ENCODE measurements at regions not wholly inside any gene's neighbourhood (a gene's known extent, or its start where the extent isn't known, plus 50 kb on each side); places are given as distances from the start of the nearest gene placed in this dataset.
"Not testable (repeated sequence)": the region's sequence is repeated elsewhere in the genome, so short reads cannot be mapped to it uniquely, and the experiment has no call there.

DNA sequence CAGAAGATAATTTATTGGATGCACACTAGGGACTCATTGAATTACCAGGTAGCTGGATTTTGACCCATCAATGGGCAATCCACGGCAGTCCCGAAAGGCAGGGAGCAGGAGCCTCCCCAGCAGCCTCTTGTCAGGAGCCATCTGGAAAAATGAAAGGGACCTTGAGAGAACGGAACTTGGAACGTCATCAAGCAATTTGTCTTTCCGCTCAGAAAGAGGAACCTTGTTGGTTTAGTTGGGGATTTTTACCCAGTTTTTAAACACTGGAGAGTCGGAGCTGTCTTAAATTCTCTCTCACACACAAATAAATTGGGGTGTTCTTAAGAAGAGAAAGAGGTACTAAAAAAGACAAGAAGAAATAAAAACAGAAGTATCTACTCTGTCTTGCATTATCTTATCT, 1351.7 kb upstream of the TMEM132C start:
- H3K4me1 Mint-ChIP-seq, result peaks cover 0 to 3% (median 0%) of the 10 kb centered on the region in 3 donors
- no peaks in the 10 kb centered on the region for H3K27me3 Mint-ChIP-seq
- no peaks in the 10 kb centered on the region for H3K36me3 Mint-ChIP-seq
- H3K27ac Mint-ChIP-seq, result no peak overlapping the region
- no peak overlapping the region for H3K4me3 Mint-ChIP-seq
- H3K9me3 Mint-ChIP-seq, result peaks cover 0 to 9% (median 6%) of the 10 kb centered on the region in 3 donors

DNA sequence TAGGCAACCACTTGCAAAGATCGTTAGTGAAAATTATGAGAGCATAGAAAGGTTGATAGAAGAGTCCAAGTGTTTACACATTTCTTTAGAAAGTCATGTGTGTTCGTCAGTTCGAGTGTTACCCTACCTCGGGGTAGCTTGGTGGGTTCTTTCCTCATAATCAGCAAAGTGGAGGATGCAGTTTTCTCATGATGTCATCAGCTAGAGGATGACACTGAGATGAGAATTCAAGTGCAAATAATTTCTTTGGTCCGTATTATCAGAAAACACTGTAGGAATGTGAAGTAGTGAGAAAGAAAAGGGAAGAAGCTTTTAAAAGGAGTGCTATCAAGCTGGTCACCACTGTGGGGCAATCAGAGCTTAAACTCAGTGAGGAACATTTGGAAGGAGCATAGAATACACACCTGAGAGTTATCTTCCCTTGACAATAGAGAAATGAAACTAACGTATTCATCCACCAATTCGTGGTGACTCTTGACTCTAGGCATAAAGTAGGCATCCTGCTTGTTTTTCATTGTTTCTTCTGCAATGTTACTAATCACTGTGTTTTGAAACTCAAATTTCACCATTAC, 1340.9 kb upstream of the TMEM132C start:
- Mint-ChIP-seq H3K4me3 (no peak overlapping the region), H3K9me3 (peaks cover 0 to 1% (median 0%) of the 10 kb centered on the region in 3 donors), H3K27ac (no peak overlapping the region)

DNA sequence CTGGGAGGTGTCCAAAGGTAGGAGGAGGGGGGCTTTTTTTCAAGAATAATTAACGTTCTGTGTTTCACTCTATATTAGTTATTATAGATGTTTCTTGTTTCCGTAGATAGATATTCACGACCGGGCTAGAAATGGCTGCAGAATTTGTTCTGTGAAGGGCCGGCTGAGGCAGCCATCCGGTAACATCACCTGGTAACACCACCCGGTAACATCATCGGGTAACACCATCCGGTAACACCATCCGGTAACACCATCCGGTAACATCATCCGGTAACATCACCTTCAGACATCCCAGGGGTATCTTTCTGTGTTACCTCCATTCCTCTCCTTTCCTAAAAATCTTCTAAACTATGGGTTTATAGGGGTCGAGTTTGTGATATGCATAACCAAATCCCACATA, 1336.7 kb upstream of the TMEM132C start:
- H3K4me3 Mint-ChIP-seq, result no peak overlapping the region
- H3K27ac Mint-ChIP-seq, result no peak overlapping the region
- H3K27me3 Mint-ChIP-seq, result no peaks in the 10 kb centered on the region
- no peaks in the 10 kb centered on the region for H3K9me3 Mint-ChIP-seq
- peaks cover 0 to 2% (median 0%) of the 10 kb centered on the region in 3 donors for H3K4me1 Mint-ChIP-seq
- H3K36me3 Mint-ChIP-seq, result no peaks in the 10 kb centered on the region

More for the DNA sequence above, 1340.9 kb upstream of the TMEM132C start:
- H3K36me3 Mint-ChIP-seq, result no peaks in the 10 kb centered on the region
- no peaks in the 10 kb centered on the region for H3K27me3 Mint-ChIP-seq
- H3K4me1 Mint-ChIP-seq, result peaks cover 0 to 2% (median 0%) of the 10 kb centered on the region in 3 donors

DNA sequence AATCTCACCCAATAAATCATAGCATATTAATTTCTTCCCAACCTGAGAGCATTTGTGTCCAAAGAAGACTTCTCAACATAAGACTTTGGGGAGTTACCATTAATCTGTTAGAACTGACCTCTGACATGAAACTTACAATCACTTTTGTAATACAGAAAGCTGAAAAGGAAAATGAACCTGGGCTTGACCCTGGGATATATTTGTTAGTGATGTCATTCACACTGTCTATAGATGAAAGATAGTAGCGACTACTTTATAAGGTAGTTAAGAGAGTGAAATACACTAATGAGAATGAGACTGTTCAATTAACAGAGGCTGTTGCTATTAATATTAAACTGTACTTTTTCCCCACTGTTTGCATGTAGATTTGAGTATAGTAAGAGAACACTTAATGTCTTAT, 1334.8 kb upstream of the TMEM132C start:
- no peak overlapping the region for H3K4me3 Mint-ChIP-seq
- peaks cover 0 to 3% (median 0%) of the 10 kb centered on the region in 3 donors for H3K4me1 Mint-ChIP-seq
- no peak overlapping the region for H3K27ac Mint-ChIP-seq
- no peaks in the 10 kb centered on the region for H3K36me3 Mint-ChIP-seq
- H3K9me3 Mint-ChIP-seq, result no peaks in the 10 kb centered on the region
- peaks cover 2% of the 10 kb centered on the region for H3K27me3 Mint-ChIP-seq

DNA sequence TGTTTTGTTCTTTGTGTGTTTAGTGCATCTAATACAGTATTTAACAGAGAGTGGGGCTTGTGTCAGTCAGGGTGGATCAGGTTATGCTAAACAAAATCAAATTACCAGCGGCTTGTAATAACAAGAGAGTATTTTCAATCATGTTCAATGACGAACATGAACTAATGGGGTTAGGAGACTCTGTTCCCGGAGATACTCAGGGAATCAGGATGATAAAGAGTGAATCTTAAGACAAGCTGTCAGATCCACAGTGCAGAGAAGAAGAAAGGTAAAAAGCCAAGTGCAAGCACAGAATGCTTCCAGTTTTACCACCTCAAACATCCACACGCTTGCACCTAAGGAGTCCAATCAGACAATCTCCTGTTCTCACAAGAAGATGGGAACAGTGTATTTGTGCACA, 1331.5 kb upstream of the TMEM132C start:
- H3K27me3 Mint-ChIP-seq, result peaks cover 2% of the 10 kb centered on the region
- no peak overlapping the region for H3K27ac Mint-ChIP-seq
- peaks cover 0 to 2% (median 0%) of the 10 kb centered on the region in 3 donors for H3K4me1 Mint-ChIP-seq
- no peak overlapping the region for H3K4me3 Mint-ChIP-seq
- H3K9me3 Mint-ChIP-seq, result peaks cover 0 to 6% (median 0%) of the 10 kb centered on the region in 3 donors
- no peaks in the 10 kb centered on the region for H3K36me3 Mint-ChIP-seq

DNA sequence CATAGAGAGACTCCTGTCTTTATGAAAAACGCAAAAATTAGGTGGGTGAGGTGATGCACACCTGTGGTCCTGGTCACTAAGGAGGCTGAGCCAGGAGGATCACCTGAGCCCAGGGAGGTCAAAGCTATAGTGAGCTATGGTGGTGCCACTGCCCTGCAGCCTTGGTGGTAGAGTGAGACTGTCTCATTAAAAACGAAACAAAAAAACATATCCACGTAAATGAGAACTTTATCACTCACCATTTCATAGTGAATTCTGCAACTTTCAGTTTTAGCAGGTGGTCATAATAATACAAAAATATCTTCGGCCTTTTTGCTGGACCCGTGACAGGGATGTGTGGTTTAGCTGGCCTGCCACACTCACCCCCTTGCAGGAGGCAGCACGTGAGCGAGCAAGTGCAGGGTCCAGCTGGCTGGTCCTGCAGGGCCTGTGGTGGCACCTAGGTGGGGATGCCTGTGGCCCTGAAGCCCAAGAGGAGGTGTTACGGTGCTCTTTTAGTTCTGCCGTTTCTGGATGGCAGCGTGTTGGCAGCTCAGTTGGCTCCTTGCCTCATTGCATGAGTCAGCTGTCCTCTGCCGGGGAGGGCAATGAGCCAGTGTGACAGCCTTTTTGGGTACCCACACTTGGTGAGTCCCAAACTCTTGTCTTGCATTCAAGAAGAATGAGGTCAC, 1330.7 kb upstream of the TMEM132C start:
- no peaks in the 10 kb centered on the region for H3K36me3 Mint-ChIP-seq
- H3K9me3 Mint-ChIP-seq, result peaks cover 0 to 14% (median 2%) of the 10 kb centered on the region in 3 donors
- H3K27ac Mint-ChIP-seq, result no peak overlapping the region
- peaks cover 2% of the 10 kb centered on the region for H3K27me3 Mint-ChIP-seq
- H3K4me3 Mint-ChIP-seq, result no peak overlapping the region
- peaks cover 0 to 2% (median 0%) of the 10 kb centered on the region in 3 donors for H3K4me1 Mint-ChIP-seq

DNA sequence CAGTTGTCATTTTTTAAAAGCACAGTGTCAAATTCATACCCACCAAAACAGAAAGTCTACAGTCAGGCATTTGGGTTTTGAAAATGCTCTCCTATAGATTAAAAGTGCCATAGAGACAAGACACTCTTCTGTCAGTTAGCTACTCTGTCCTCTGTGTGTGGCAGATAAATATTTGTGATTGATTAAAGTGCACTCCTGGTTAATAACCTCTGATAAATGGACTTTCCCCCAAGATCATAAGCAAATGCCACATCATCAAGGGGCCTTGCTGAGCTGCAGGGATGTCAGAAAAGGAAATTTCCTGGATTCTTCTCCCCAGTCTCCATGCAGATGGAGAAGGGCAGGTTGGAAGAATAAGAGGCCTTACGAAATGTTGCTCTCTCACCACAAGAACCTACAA, 1329.5 kb upstream of the TMEM132C start:
- Mint-ChIP-seq H3K9me3 (peaks cover 0 to 17% (median 2%) of the 10 kb centered on the region in 3 donors), H3K36me3 (no peaks in the 10 kb centered on the region)

DNA sequence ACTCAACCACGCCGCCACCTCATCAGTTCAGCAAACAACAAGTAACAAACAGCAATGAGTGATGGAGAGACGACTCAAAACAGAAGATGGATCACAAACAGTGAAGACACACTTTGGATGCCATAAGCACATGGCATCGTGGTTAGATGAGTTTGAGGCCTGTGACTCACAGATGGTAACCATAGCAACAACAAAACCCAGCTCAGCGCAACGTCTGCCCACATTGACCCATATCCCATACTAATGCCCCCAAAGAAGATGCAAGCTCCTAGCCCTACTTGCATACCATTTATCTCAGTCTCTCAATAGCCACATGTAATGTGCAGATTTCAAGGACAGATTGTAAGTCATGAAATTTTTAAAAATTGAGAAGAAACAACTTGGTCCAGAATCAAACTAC, 1322.3 kb upstream of the TMEM132C start:
- no peaks in the 10 kb centered on the region for H3K27me3 Mint-ChIP-seq
- H3K36me3 Mint-ChIP-seq, result no peaks in the 10 kb centered on the region
- peaks cover 1 to 17% (median 8%) of the 10 kb centered on the region in 3 donors for H3K9me3 Mint-ChIP-seq
- no peak overlapping the region for H3K4me3 Mint-ChIP-seq
- no peaks in the 10 kb centered on the region for H3K4me1 Mint-ChIP-seq
- H3K27ac Mint-ChIP-seq, result no peak overlapping the region

More for the DNA sequence above, 1329.5 kb upstream of the TMEM132C start:
- peaks cover 0 to 2% (median 0%) of the 10 kb centered on the region in 3 donors for H3K4me1 Mint-ChIP-seq
- H3K27me3 Mint-ChIP-seq, result peaks cover 2% of the 10 kb centered on the region
- no peak overlapping the region for H3K4me3 Mint-ChIP-seq
- H3K27ac Mint-ChIP-seq, result no peak overlapping the region

DNA sequence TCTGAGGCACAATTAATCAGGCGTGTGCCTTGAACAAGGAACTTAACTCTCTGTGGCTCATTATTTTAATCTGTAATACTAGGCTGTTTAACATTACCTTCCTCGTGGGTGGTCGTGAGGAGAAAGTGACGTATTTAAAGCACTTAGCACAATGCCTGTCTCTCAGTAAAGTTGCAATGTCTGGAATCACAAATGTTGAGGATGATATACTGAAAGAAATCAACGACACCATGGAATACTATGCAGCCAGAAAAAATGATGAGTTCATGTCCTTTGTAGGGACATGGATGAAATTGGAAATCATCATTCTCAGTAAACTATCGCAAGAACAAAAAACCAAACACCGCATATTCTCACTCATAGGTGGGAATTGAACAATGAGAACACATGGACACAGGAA, 1320.0 kb upstream of the TMEM132C start:
- H3K27me3 Mint-ChIP-seq, H3K9me3 Mint-ChIP-seq, H3K4me1 Mint-ChIP-seq, H3K27ac Mint-ChIP-seq, H3K4me3 Mint-ChIP-seq, H3K36me3 Mint-ChIP-seq: not testable (repeated sequence)

DNA sequence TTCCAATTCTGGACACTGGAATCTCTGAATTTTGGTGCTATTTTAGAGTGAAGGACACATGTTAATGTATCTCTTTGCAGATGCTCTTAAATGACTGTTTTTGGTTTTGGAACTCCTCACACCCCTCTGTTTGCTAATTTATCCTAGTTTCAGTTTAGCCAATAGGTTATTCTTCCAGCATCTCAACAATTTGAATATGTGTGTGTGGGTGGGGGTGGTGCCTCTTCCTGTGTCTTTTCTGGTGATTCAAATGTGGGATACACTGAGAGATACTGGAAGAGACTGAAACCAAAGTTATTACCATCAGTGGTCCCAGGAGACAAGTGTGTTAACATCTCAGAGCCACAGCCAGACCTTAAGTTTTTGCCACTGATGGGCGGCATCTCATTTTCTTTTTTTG, 1317.4 kb upstream of the TMEM132C start:
- H3K9me3 Mint-ChIP-seq, result peaks cover 0 to 5% (median 4%) of the 10 kb centered on the region in 3 donors
- no peaks in the 10 kb centered on the region for H3K36me3 Mint-ChIP-seq
- H3K27ac Mint-ChIP-seq, result no peak overlapping the region

DNA sequence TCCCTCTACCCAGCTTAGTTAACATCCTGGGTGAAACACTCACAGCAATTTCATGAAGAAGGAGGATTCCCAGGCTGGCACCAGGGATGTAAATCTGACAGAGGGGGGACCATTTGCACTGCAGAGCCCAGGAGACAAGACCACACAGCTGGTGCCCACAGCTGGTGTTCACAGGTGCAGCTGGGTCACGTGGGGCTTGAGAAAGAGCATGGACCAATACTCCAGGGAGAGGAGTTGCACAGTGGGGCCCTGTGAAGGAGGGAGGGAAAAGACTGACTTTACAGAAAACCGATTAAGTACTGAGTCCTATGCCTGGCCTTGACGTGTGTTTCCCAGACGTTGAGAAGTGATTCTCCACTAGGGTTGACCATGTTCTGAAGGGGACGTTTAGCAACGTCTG, 1316.7 kb upstream of the TMEM132C start:
- Mint-ChIP-seq H3K27me3 (no peaks in the 10 kb centered on the region), H3K36me3 (no peaks in the 10 kb centered on the region), H3K4me1 (no peaks in the 10 kb centered on the region), H3K27ac (no peak overlapping the region), H3K4me3 (no peak overlapping the region), H3K9me3 (peaks cover 0 to 5% (median 4%) of the 10 kb centered on the region in 3 donors)

More for the DNA sequence above, 1317.4 kb upstream of the TMEM132C start:
- no peaks in the 10 kb centered on the region for H3K4me1 Mint-ChIP-seq
- no peak overlapping the region for H3K4me3 Mint-ChIP-seq
- no peaks in the 10 kb centered on the region for H3K27me3 Mint-ChIP-seq

DNA sequence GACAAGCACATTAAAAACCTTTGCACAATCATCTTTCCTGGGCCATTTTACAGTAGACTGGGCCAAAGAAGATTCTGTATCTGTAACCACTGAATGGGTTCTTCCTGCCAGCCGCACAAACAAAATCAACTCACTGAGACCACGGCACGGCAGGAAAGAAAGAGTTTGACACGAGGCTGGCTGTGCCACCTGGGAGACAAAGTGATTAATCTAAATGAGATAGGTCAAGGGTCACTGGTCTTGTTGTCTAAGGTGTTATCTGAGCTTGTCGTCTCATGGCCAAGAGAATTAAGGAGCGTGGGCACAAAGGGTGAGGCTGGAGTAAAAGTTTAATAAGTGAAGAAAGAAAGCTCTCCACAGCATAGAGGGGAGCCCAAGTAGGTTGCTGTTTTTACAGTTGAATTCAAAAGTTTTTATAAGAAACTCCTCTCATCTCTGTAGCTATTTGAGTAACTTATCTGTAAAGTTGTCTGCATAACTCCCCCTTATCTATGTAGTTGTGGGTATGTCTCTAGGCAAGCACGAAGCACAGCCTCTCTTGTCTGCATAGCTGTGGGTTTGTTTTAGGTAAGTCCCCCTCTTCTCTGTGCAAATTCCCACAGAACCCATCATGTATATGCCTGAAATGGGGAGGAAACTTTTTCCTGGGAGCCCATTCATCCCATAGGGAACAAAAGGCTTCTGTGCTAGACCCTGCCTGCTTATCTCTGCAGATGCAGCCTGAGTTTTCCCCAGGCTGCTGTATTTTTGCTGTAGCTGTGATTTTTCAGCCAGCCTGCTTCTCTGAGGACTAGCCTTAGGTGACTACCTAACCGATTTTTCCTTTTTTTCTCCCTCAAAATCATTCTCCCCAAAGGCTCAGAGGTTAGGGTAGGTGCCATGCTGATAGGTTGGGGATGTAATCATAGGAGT, 1314.6 kb upstream of the TMEM132C start:
- H3K36me3 Mint-ChIP-seq, result no peaks in the 10 kb centered on the region
- no peak overlapping the region for H3K27ac Mint-ChIP-seq
- no peaks in the 10 kb centered on the region for H3K27me3 Mint-ChIP-seq
- peaks cover 0 to 4% (median 0%) of the 10 kb centered on the region in 3 donors for H3K9me3 Mint-ChIP-seq
- H3K4me3 Mint-ChIP-seq, result no peak overlapping the region
- no peaks in the 10 kb centered on the region for H3K4me1 Mint-ChIP-seq

DNA sequence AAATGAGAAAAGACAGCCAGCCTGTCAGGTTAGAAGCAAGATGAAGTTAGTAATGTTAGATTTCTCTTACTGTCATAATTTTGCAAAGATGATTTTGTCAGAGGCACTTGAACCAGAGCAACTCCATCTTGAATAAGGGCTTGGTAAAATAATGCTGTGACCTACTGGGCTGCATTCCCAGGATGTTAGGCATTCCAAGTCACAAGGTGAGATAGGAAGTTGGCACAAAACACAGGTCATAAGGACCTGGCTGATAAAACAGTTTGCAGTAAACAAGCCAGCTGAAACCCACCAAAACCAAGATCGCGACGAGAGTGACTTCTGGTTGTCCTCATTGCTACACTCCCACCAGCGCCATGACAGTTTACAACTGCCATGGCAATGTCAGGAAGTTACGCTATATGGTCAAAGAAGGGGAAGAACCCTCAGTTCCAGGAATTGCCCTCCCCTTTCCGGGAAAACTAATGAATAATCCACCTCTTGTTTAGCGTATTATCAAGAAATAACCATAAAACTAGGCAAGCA, 1313.5 kb upstream of the TMEM132C start:
- H3K27ac Mint-ChIP-seq, result no peak overlapping the region
- no peak overlapping the region for H3K4me3 Mint-ChIP-seq
- H3K9me3 Mint-ChIP-seq, result peaks cover 0 to 3% (median 1%) of the 10 kb centered on the region in 3 donors
- no peaks in the 10 kb centered on the region for H3K27me3 Mint-ChIP-seq
- H3K4me1 Mint-ChIP-seq, result no peaks in the 10 kb centered on the region
- no peaks in the 10 kb centered on the region for H3K36me3 Mint-ChIP-seq

DNA sequence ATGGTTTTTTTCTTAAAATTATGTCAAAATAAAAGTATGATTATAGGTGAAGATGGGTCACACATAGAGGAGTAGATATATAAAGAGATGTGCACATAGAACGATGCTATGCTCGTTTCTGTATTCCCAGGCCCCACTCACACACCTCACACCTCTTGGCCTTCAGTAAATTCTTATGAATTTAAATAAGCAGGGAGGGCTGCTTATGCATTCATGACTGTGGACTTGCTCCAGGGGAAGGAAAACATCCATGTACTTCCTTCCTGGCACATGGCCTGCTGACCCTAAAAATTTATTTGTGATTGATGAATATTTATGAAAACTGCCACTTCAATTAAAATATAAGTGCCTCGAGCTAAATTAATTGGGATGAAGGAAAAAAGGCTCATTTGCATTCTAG, 1306.7 kb upstream of the TMEM132C start:
- Mint-ChIP-seq H3K4me1 (peaks cover 0 to 2% (median 0%) of the 10 kb centered on the region in 3 donors), H3K36me3 (no peaks in the 10 kb centered on the region), H3K9me3 (peaks cover 0 to 1% (median 1%) of the 10 kb centered on the region in 3 donors), H3K27me3 (no peaks in the 10 kb centered on the region), H3K27ac (no peak overlapping the region), H3K4me3 (no peak overlapping the region)

DNA sequence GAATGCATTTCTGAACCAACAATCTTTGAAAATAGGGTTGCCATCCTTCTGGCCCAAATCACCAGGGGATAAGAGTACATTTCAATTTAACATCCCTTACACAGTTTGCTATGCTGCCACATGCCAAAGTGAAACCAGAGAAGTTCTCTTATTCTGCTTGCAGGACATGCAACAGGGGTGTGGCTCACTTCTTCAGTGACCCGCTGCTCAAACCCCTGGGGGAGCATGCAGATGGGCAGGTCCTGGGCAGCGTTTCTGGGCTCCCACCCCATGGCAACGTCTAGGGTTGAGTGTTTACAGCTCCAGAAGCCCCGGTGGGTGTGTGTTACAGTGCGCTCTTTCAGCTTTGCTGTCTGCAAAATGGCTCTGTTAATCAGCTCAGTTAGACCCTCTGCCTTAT, 1306.3 kb upstream of the TMEM132C start:
- Mint-ChIP-seq H3K27ac (no peak overlapping the region), H3K4me3 (no peak overlapping the region), H3K9me3 (peaks cover 0 to 1% (median 1%) of the 10 kb centered on the region in 3 donors), H3K4me1 (peaks cover 0 to 2% (median 0%) of the 10 kb centered on the region in 3 donors), H3K36me3 (no peaks in the 10 kb centered on the region), H3K27me3 (no peaks in the 10 kb centered on the region)

Measured in IgD-negative memory B cell (primary cell).